Ovary (tissue), 3 donors: ENCODE measurements at regions not wholly inside any gene's neighbourhood (a gene's known extent, or its start where the extent isn't known, plus 50 kb on each side); places are given as distances from the start of the nearest gene placed in this dataset.

ENCODE experiments used
- POLR2A ChIP-seq: fragments of 450-650 bp; IDR thresholded peaks from one replicate; pipeline ENCODE4 v1.6.1; 2017; ENCODE audit warnings: antibody characterized with exemption, mild to moderate bottlenecking, moderate library complexity
- TF ChIP-seq, protein P1 (sequence below), 3 donors: fragments of 450-650 bp in 2 of 3; fragments of 200-600 bp in 1 of 3; IDR thresholded peaks; one replicate each; pipeline versions ENCODE4 v1.5.1 to v1.8.0; 2016 to 2022; ENCODE audit warnings: antibody characterized with exemption in 3 of 3, mild to moderate bottlenecking in 1 of 3
- donor health status: DM: no; HTN: no; CAD: no.

DNA sequence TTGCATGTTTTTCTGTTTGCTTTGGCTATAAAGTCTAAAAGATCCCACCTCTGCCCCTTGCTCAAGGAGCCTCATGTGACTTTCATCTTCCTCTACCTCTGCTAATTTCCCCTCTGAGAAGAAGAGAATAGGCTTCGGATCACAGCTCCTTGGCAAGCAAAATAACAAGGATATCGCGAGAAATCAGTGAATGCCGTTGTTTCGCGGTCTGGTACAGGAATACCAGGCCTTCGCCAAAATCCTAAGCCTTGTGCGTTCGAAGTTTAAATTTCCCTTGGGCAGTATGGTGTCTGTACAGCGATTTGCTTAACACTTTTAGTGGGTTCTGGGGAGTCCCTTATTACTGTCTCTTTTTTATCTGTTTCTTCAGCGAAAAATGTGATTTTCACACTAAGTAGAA lies 142.3 kb downstream of the IRF8 start:
- TF ChIP-seq, protein P1, sequence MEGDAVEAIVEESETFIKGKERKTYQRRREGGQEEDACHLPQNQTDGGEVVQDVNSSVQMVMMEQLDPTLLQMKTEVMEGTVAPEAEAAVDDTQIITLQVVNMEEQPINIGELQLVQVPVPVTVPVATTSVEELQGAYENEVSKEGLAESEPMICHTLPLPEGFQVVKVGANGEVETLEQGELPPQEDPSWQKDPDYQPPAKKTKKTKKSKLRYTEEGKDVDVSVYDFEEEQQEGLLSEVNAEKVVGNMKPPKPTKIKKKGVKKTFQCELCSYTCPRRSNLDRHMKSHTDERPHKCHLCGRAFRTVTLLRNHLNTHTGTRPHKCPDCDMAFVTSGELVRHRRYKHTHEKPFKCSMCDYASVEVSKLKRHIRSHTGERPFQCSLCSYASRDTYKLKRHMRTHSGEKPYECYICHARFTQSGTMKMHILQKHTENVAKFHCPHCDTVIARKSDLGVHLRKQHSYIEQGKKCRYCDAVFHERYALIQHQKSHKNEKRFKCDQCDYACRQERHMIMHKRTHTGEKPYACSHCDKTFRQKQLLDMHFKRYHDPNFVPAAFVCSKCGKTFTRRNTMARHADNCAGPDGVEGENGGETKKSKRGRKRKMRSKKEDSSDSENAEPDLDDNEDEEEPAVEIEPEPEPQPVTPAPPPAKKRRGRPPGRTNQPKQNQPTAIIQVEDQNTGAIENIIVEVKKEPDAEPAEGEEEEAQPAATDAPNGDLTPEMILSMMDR (IDR thresholded peaks at IDR 0.05): no peak
- no peak for TF ChIP-seq POLR2A
